ENCODE measurements at regions not wholly inside any gene's neighbourhood (a gene's known extent, or its start where the extent isn't known, plus 50 kb on each side); places are given as distances from the start of the nearest gene placed in this dataset.

DNA sequence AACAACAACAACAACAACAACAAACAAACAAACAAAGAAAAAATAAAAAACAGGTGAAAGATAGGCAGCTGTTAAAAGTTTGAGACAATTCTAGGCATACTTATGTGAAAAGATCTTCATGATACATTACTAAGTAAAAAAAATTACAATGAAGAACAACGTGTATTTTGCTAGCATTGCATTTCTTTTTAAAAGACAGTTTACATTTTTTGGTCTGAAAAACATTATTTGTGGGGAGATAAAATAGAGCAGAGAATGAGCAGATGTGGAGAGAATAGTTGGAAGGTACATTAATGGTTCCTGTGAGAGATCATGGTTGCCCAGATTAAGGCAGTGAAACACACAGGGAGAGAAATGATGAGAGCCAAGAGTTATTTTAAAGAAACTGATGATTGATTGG, 210.2 kb upstream of the MKLN1 start:
- no peak for TF ChIP-seq POLR2AphosphoS5 (IDR thresholded peaks at IDR 0.05)
- TF ChIP-seq POLR2A (IDR thresholded peaks at IDR 0.05), result no peak
- TF ChIP-seq, protein P1, sequence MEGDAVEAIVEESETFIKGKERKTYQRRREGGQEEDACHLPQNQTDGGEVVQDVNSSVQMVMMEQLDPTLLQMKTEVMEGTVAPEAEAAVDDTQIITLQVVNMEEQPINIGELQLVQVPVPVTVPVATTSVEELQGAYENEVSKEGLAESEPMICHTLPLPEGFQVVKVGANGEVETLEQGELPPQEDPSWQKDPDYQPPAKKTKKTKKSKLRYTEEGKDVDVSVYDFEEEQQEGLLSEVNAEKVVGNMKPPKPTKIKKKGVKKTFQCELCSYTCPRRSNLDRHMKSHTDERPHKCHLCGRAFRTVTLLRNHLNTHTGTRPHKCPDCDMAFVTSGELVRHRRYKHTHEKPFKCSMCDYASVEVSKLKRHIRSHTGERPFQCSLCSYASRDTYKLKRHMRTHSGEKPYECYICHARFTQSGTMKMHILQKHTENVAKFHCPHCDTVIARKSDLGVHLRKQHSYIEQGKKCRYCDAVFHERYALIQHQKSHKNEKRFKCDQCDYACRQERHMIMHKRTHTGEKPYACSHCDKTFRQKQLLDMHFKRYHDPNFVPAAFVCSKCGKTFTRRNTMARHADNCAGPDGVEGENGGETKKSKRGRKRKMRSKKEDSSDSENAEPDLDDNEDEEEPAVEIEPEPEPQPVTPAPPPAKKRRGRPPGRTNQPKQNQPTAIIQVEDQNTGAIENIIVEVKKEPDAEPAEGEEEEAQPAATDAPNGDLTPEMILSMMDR (IDR thresholded peaks at IDR 0.05), result no peak
- no peak for TF ChIP-seq EP300 (IDR thresholded peaks at IDR 0.05)

Measured in upper lobe of left lung (tissue), 4 donors.